ENCODE measurements at regions not wholly inside any gene's neighbourhood (a gene's known extent, or its start where the extent isn't known, plus 50 kb on each side); places are given as distances from the start of the nearest gene placed in this dataset.

GRCh38 chr4:123144616-123145015, 222.2 kb upstream of the NUDT6 start:
- Histone ChIP-seq H3K23ac (ENCODE audit: low read depth, low read length) (no peak overlapping the region), H3K9me1 (ENCODE audit: insufficient read depth, low read length) (no peaks in the 10 kb centered on the region), H3K9ac (ENCODE audit: low read depth, low read length) (no peak overlapping the region), H4K8ac (ENCODE audit: low read depth in 2 of 2, low read length in 2 of 2) (no peak overlapping the region), H3K9me3 (ENCODE audit: control insufficient read depth, insufficient read depth, low read length) (no peaks in the 10 kb centered on the region), H3K4me2 (ENCODE audit: low read depth, low read length) (no peak overlapping the region), H4K91ac (ENCODE audit: insufficient read depth, low read depth, low read length) (no peak overlapping the region), H3K4me3 (ENCODE audit: insufficient read depth, low read depth, low read length) (no peak overlapping the region), H2BK20ac (ENCODE audit: low read depth, low read length) (no peak overlapping the region), H3K18ac (ENCODE audit: low read depth, low read length) (no peak overlapping the region), H3K4me1 (ENCODE audit: control insufficient read depth, insufficient read depth, low read length) (no peaks in the 10 kb centered on the region), H3K14ac (replicated peaks; ENCODE audit: low read depth, low read length) (no peak overlapping the region), H3K79me1 (ENCODE audit: low read depth in 1 of 2, low read length in 2 of 2) (no peaks in the 10 kb centered on the region), H3K36me3 (ENCODE audit: control insufficient read depth, insufficient read depth, low read length) (no peaks in the 10 kb centered on the region), H4K20me1 (ENCODE audit: insufficient read depth, low read length) (no peaks in the 10 kb centered on the region), H2AK9ac (replicated peaks; ENCODE audit: low read depth, low read length, poor library complexity) (no peak overlapping the region), H2BK5ac (ENCODE audit: low read depth, low read length, poor library complexity, severe bottlenecking) (no peak overlapping the region), H2AFZ (replicated peaks; ENCODE audit: low read length, poor library complexity) (no peak overlapping the region), H3K27ac (ENCODE audit: insufficient read depth, low read length) (no peak overlapping the region), H3K56ac (ENCODE audit: extremely low read depth, insufficient read depth, low read length) (no peak overlapping the region), H2BK15ac (ENCODE audit: low read depth, low read length) (no peak overlapping the region), H2AK5ac (ENCODE audit: low read depth, low read length) (no peak overlapping the region), H2BK120ac (ENCODE audit: low read depth, low read length) (no peak overlapping the region), H3K27me3 (ENCODE audit: control insufficient read depth, insufficient read depth, low read length) (no peaks in the 10 kb centered on the region), H4K5ac (ENCODE audit: low read depth, low read length) (no peak overlapping the region), H3K4ac (ENCODE audit: low read depth, low read length) (no peak overlapping the region)
- TF ChIP-seq SMC3 (IDR thresholded peaks at IDR 0.05; ENCODE audit: low read depth, low read length) (no peak), BHLHE40 (IDR thresholded peaks at IDR 0.05; ENCODE audit: low read depth, low read length) (no peak), RAD21 (IDR thresholded peaks at IDR 0.05; ENCODE audit: low read length) (no peak), CTCF (conservative IDR thresholded peaks at IDR 0.05; ENCODE audit: low read depth, low read length) (no peak), MAZ (IDR thresholded peaks at IDR 0.05; ENCODE audit: borderline replicate concordance, low read depth, low read length) (no peak), MAFK (IDR thresholded peaks at IDR 0.05; ENCODE audit: low read depth, low read length) (no peak)
- POLR2A ChIA-PET (ENCODE audit: unreplicated experiment): no interaction called here
- no peak for ATAC-seq (ENCODE audit: low read depth)
- no peak for DNase-seq
- BruUV-seq (replicated peaks): no TSS peak
- intact Hi-C loops (cut with micrococcal nuclease): no loop called here
- CTCF ChIA-PET: no interaction called here
- dilution Hi-C loops (cut with HindIII; ENCODE audit: low sequenced_read_pairs, unreplicated experiment): no loop called here
- in situ Hi-C loops (cut with MboI; ENCODE audit: low sequenced_read_pairs): no loop called here
